HG03558 (cell line): ENCODE measurements at regions not wholly inside any gene's neighbourhood (a gene's known extent, or its start where the extent isn't known, plus 50 kb on each side); places are given as distances from the start of the nearest gene placed in this dataset.
"Not testable (repeated sequence)": the region's sequence is repeated elsewhere in the genome, so short reads cannot be mapped to it uniquely, and the experiment has no call there.

ENCODE experiments used
- ATAC-seq: cut with Tn5 transposase; IDR thresholded peaks from one replicate; pipeline ENCODE4 v1.9.1; 2021; ENCODE audit warnings: moderate number of reproducible peaks; ENCODE audit not compliant: unreplicated experiment; ENCODE audit errors: extremely low read depth

GRCh38 chr13:71304861-71305260 is 562.1 kb downstream of the DACH1 start:
- ATAC-seq = no peak

- no peak for ATAC-seq
Observed at GRCh38 chr13:71303144-71303543, 563.9 kb downstream of the DACH1 start.

GRCh38 chr13:71300602-71301001 is 566.4 kb downstream of the DACH1 start:
- no peak for ATAC-seq

DNA sequence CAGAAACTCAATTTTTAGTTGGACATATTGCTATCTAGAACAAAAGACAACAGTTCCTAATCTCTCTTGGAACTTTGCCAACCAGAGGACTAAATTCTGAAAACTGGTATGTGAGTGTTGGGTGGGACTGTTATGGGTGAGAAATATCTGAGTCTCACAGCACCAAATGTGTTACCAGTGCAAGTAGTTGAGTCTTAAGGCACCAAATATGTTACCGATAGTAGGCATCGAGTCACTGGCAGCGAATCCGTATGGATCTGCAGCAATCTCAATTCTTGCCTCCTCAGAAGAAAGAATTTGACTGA is 575.2 kb downstream of the DACH1 start:
- ATAC-seq = no peak

- peak; percentile 95 for ATAC-seq
Observed at GRCh38 chr13:71290963-71291841, 575.8 kb downstream of the DACH1 start.

DNA sequence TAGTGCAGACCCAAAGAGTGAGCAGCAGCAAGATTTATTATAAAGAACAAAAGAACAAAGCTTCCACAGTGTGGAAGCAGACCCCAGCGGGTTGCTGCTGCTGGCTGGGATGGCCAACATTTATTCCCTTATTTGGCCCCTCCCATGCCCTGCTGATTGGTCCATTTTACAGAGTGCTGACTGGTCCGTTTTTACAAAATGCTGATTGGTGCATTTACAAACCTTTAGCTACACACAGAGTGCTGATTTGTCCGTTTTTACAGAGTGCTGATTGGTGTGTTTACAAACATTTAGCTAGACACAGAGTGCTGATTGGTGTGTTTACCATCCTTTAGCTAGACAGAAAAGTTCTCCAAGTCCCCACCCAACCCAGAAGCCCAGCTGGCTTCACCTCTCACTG is 577.0 kb downstream of the DACH1 start:
- not testable (repeated sequence) for ATAC-seq

DNA sequence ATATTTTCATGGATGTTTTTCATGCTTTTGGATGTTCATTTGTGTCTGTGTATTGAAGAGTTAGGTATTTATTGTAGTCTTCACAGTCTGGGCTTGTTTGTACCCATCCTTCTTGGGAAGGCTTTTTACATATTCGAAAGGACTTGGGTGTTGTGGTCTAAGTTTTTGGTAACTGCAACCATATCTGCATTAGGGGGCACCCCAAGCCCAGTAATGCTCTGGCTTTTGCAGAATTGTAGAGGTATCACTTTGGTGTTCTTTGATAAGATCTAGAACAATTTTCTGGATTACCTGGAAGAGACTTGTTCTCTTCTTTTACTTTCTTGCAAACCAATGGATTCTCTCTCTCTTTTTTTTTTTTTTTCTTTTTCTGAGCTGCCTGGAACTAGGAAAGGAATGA is 581.3 kb downstream of the DACH1 start:
- no peak for ATAC-seq

GRCh38 chr13:71278512-71278911 is 588.5 kb downstream of the DACH1 start:
- ATAC-seq = no peak

DNA sequence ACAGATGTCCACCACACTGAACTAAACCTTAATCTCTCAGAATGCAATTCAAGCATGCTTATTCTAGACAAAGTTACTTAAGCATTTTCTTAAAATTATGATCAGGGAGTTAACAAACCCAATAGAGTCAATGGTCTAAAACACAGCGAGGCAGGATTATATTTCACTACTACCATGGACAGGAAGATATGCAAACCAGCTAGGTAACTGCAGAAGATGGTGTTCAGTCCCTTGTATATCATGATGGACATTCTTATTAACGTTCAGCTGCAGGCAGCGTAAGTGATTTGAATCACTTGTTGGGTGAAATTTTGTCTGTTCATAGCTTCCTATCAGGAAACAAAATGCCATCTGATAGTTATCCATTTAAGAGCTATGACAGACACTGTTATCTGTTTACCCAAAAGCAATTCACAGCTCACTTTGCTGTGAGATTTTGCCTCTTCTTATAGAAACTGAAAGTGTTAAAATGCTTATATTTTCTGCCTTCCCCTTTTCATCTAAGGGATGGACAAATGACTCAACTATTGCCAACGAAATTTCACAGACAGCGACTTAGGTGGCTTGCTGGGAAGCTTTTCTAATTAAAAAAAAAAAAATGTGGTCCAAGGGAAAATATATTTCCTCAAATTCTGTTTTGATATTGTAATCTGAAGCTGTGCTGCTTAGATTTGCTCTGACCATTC is 591.9 kb downstream of the DACH1 start:
- peak; percentile 85 for ATAC-seq

- no peak for ATAC-seq
Observed at GRCh38 chr13:71261256-71261655, 605.7 kb downstream of the DACH1 start.

DNA sequence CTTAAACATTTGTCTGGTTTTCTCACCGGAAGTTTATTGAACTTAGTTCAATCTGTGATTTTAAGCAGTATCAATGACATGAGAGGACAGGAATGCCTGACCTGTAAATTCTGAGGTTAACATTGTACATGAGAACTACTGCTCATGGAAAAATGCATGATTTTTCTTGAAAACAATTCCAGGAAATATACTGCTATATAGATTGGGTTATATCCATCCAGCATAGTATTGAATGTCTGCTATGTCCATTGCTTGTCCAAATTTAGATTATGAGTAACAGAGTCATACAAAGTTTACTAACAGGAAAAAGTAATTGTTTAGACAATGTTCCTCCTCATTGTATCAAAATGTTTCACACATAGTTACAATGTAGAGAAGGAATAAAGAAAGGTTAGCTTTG is 606.8 kb downstream of the DACH1 start:
- no peak for ATAC-seq

DNA sequence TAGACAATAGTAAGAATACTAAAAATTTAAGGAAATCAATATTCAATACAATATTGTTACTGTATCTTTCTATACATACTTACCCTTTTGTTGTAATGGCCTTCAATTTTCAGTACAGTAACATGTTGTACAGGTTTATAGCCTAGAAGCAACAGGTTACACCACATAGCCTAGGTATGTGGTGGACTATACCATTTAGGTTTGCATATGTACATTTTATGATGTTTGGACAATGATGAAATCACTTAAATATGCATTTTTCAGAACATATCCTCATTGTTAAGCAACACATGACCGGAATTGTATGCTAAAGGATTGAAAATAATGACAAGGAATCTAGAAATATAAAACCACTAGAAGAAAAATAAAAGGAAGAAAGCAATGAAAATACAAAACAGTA is 611.4 kb downstream of the DACH1 start:
- no peak for ATAC-seq

DNA sequence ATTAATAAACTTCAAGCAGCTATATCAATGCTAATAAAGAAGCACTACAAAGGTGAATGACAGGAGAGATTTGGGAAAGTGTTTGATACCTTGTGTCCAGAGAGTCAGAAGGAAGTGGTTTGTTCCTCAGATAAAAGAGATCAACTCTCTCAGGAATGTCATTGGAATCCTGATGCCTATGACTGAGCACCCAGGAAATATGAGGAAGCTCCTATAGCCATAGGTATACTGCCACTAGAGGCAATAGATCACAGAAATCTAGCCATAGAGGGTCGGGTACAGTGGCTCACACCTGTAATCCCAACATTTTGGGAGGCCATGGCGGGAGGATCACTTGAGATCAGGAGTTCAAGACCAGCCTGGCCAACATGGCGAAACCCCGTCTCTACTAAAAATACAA is 612.6 kb downstream of the DACH1 start:
- no peak for ATAC-seq

- no peak for ATAC-seq
Observed at GRCh38 chr13:71252184-71252704, 614.8 kb downstream of the DACH1 start.

- no peak for ATAC-seq
Observed at GRCh38 chr13:71251292-71251951, 615.6 kb downstream of the DACH1 start.

- no peak for ATAC-seq
Observed at GRCh38 chr13:71249011-71249410, 618.0 kb downstream of the DACH1 start.

DNA sequence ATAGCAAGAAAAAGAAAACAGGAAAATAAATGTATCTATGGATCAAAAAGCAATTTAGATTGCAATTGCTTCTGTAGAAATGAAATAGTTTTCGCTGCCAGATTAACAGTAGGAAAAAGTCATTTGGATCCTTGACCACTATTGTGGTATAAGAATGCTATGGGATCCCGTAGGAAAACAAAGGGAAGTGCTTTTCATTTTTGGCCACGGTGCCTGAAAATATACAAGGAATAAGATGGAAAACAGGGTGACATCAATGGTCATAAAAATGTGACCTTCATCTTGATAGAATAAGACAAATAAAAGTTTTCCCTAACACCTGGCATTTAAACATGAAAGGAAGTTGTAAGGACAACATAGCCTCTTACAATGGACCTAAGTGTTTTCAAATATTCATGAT is 622.8 kb downstream of the DACH1 start:
- no peak for ATAC-seq

- no peak for ATAC-seq
Observed at GRCh38 chr13:71242201-71242600, 624.8 kb downstream of the DACH1 start.

GRCh38 chr13:71240911-71241310 is 626.1 kb downstream of the DACH1 start:
- ATAC-seq = no peak

DNA sequence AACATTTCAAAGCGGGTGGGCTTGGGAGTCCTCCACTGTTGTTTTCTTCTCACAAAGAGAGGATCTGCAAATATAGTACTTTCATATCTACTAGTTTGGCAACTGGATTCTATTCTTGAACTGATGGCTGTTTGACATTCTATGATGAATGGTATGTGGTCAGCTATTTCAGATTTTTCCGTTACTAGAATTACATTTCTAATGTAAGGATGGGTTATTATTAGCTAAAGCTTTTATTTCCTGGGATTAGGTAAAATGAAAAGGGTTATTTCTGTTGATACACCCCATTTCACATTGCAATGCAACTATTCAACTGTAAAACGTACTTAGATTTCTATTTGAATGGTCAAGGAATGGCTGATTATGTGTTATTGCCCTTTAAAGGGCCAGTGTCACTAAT is 629.7 kb downstream of the DACH1 start:
- ATAC-seq = no peak
